Heart left ventricle (tissue), 13 donors: ENCODE measurements at regions not wholly inside any gene's neighbourhood (a gene's known extent, or its start where the extent isn't known, plus 50 kb on each side); places are given as distances from the start of the nearest gene placed in this dataset.

Experiments
- CTCF ChIP-seq, 12 donors: fragments of 200-600 bp; sonication (generic) in 4 of 12; IDR thresholded peaks; one replicate each; pipeline versions ENCODE4 v1.5.0 to v1.8.0; 2018 to 2022; ENCODE audit warnings: antibody characterized with exemption in 12 of 12, mild to moderate bottlenecking in 5 of 12
- POLR2A ChIP-seq, 2 donors: fragments of 450-650 bp; IDR thresholded peaks; one replicate each; pipeline ENCODE4 v1.6.1; 2017; ENCODE audit warnings: antibody characterized with exemption in 2 of 2, mild to moderate bottlenecking in 2 of 2, moderate library complexity in 2 of 2
- donor health status: ischemic (EF 13 %, LVEDD 7.1; RV severe dilation, severe dysfunction).
- donor health status: DM: no; HTN: yes; CAD: no.
- donor health status: DM: no; HTN: no; CAD: no.
- donor health status: ischemic (EF 25% LVEDD 6.9; RV normal size, moderate dysfunction).
- donor health status: ischemic (EF 25% LVEDD 5.7; RV mildly dilated, moderate dysfunction).
- donor health status: ischemic (EF 35%, LVEDD 5.7; RV mildly dilated, moderate dysfunction).
- donor health status: nonischemic (EF 11% LVEDD 7.7; RV severe dilation, severe dysfunction).
- donor health status: DM: yes; HTN: yes; CAD: no.
- donor health status: PGD.
- donor health status: ischemic (EF 29% LVEDD 5.4; RV normal size, mild dysfunction).
- donor health status: nonischemic (EF 23%, LVEDD 6.1; RV moderate dilation, normal function).

DNA sequence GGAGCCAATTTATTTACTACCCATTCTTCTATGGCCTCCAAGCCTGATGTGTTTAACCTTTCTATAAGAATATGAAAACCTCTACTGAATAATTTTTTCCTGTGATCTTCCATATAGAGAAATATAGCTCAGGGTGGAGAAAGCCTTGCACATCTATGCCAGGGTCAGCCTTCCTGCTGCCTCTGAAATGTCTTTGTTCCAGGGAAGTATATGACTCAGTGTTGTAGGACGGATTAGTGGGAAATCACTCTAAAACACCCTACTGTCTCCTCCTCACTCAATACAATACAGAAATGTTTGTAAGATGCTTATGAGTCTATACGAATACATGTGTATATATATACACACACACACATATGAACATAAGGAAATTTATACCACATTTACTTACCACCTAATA is 1044.9 kb downstream of the BRINP3 start:
- TF ChIP-seq CTCF (IDR thresholded peaks at IDR 0.05) (no peak), POLR2A (IDR thresholded peaks at IDR 0.05) (no peak)
